Thyroid gland (tissue), 4 donors: ENCODE measurements at regions not wholly inside any gene's neighbourhood (a gene's known extent, or its start where the extent isn't known, plus 50 kb on each side); places are given as distances from the start of the nearest gene placed in this dataset.

Experiments
- DNase-seq, 2 donors: peaks; one replicate each; pipeline ENCODE4 v3.0.0-alpha.2; 2019
- H3K27ac ChIP-seq, 3 donors: fragments of 200-600 bp; sonication (generic); 1 replicate in 2 of 3; 2 replicates in 1 of 3; pipeline ENCODE4 v1.5.1; 2016 to 2019; ENCODE audit warnings: mild to moderate bottlenecking in 1 of 3, moderate library complexity in 1 of 3
- H3K27me3 ChIP-seq: fragments of 200-600 bp; sonication (generic); one replicate; pipeline ENCODE4 v1.5.1; 2019
- H3K36me3 ChIP-seq, 2 donors: fragments of 200-600 bp; sonication (generic); one replicate each; pipeline ENCODE4 v1.5.1; 2016 to 2019
- H3K4me1 ChIP-seq, 2 donors: fragments of 200-600 bp; sonication (generic); one replicate each; pipeline ENCODE4 v1.5.1; 2017 to 2019
- H3K4me3 ChIP-seq, 3 donors: fragments of 200-600 bp; sonication (generic); replicated peaks in 1 of 3; 1 replicate in 2 of 3; 2 replicates in 1 of 3; pipeline ENCODE4 v1.5.1; 2016; ENCODE audit warnings: mild to moderate bottlenecking in 1 of 3
- H3K9me3 ChIP-seq: fragments of 200-600 bp; sonication (generic); one replicate; pipeline ENCODE4 v1.5.1; 2017
- CTCF ChIP-seq, 6 experiments: fragments of 200-600 bp in 3 of 6; fragments of 450-650 bp in 3 of 6; sonication (generic) in 3 of 6; IDR thresholded peaks; one replicate each; pipeline ENCODE4 v1.5.1; 2016 to 2019; ENCODE audit warnings: antibody characterized with exemption in 6 of 6, mild to moderate bottlenecking in 2 of 6, inconsistent platforms in 1 of 6, moderate library complexity in 1 of 6
- POLR2A ChIP-seq, 2 donors: fragments of 450-650 bp; IDR thresholded peaks; one replicate each; pipeline ENCODE4 v1.6.1; 2017; ENCODE audit warnings: antibody characterized with exemption in 2 of 2, mild to moderate bottlenecking in 2 of 2, moderate library complexity in 1 of 2
- WGBS, 2 donors: methylation state at CpG; one replicate each; pipeline ENCODE4 v1.1.5; 2017; 5-methylcytosine and 5-hydroxymethylcytosine counted together
- intact Hi-C: fragments of 100-400 bp; cut with DNase I; formaldehyde crosslinking; loops from one replicate; pipeline ENCODE4 v1.15.1; 2023

- H3K27ac ChIP-seq = no peak overlapping the region
- H3K4me3 ChIP-seq = no peak overlapping the region
- WGBS, 2 donors = 48 to 54% methylated on average over 2 of the region's 2 CpGs
- no peaks in the 10 kb centered on the region for H3K36me3 ChIP-seq
- no peaks in the 10 kb centered on the region for H3K4me1 ChIP-seq
- H3K9me3 ChIP-seq = no peaks in the 10 kb centered on the region
- intact Hi-C loops = no loop called here
- no peak for TF ChIP-seq CTCF (IDR thresholded peaks at IDR 0.05)
- TF ChIP-seq POLR2A (IDR thresholded peaks at IDR 0.05) = no peak
- no peak for DNase-seq
- H3K27me3 ChIP-seq = no peaks in the 10 kb centered on the region
Observed at GRCh38 chr1:61569303-61569621, 155.7 kb downstream of the TM2D1 start.

- 56 to 67% methylated on average over 5 of the region's 5 CpGs for WGBS, 2 donors
- TF ChIP-seq POLR2A (IDR thresholded peaks at IDR 0.05) (no peak), CTCF (IDR thresholded peaks at IDR 0.05) (no peak)
Observed at GRCh38 chr1:61568460-61569302, 156.3 kb downstream of the TM2D1 start.

GRCh38 chr1:61566177-61566576 lies 158.8 kb downstream of the TM2D1 start:
- TF ChIP-seq POLR2A (IDR thresholded peaks at IDR 0.05) (no peak), CTCF (IDR thresholded peaks at IDR 0.05) (no peak)
- Histone ChIP-seq H3K36me3 (no peaks in the 10 kb centered on the region), H3K4me1 (no peaks in the 10 kb centered on the region), H3K9me3 (no peaks in the 10 kb centered on the region), H3K27ac (no peak overlapping the region), H3K4me3 (no peak overlapping the region), H3K27me3 (no peaks in the 10 kb centered on the region)
- WGBS, 2 donors = 88 to 92% methylated on average over 1 of the region's 1 CpG
- DNase-seq = no peak
- intact Hi-C loops = no loop called here

More at GRCh38 chr1:61568460-61569302, 156.3 kb downstream of the TM2D1 start:
- Histone ChIP-seq H3K27ac (no peak overlapping the region), H3K4me1 (no peaks in the 10 kb centered on the region), H3K36me3 (no peaks in the 10 kb centered on the region), H3K4me3 (no peak overlapping the region), H3K27me3 (no peaks in the 10 kb centered on the region), H3K9me3 (no peaks in the 10 kb centered on the region)
- intact Hi-C loops = no loop called here
- no peak for DNase-seq

- intact Hi-C loops = no loop called here
- no peaks in the 10 kb centered on the region for H3K27me3 ChIP-seq
- no peaks in the 10 kb centered on the region for H3K4me1 ChIP-seq
- H3K27ac ChIP-seq = no peak overlapping the region
- no peak for TF ChIP-seq POLR2A (IDR thresholded peaks at IDR 0.05)
- TF ChIP-seq CTCF (IDR thresholded peaks at IDR 0.05) = no peak
- 83 to 90% methylated on average over 2 of the region's 2 CpGs for WGBS, 2 donors
- H3K36me3 ChIP-seq = no peaks in the 10 kb centered on the region
- H3K4me3 ChIP-seq = no peak overlapping the region
- no peaks in the 10 kb centered on the region for H3K9me3 ChIP-seq
- DNase-seq = no peak
Observed at GRCh38 chr1:61563611-61564010, 161.3 kb downstream of the TM2D1 start.

- Histone ChIP-seq H3K27ac (no peak overlapping the region), H3K36me3 (no peaks in the 10 kb centered on the region), H3K4me1 (no peaks in the 10 kb centered on the region), H3K9me3 (no peaks in the 10 kb centered on the region), H3K4me3 (no peak overlapping the region), H3K27me3 (no peaks in the 10 kb centered on the region)
- DNase-seq = no peak
- TF ChIP-seq CTCF (IDR thresholded peaks at IDR 0.05) = no peak
- TF ChIP-seq POLR2A (IDR thresholded peaks at IDR 0.05) = no peak
- intact Hi-C loops = no loop called here
Observed at GRCh38 chr1:61561666-61562065, 163.3 kb downstream of the TM2D1 start.
